DND-41 (cell line): ENCODE measurements at regions not wholly inside any gene's neighbourhood (a gene's known extent, or its start where the extent isn't known, plus 50 kb on each side); places are given as distances from the start of the nearest gene placed in this dataset.

Experiments used
- ATAC-seq: fragments of 200-7000 bp; cut with Tn5 transposase; 3 replicates; pipeline ENCODE4 v1.9.1; 2021; ENCODE audit warnings: low read depth; ENCODE audit not compliant: insufficient read depth
- DNase-seq: peaks from one replicate; pipeline ENCODE4 v3.0.0-alpha.2; 2020
- H2AFZ ChIP-seq: 2 replicates; pipeline ENCODE4 v1.6.0; 2012; ENCODE audit warnings: low read depth, low read length
- H3K27ac ChIP-seq: 2 replicates; pipeline ENCODE4 v1.5.1; 2012; ENCODE audit warnings: low read length, inconsistent platforms
- H3K27me3 ChIP-seq: fragments of 200-600 bp; sonication (generic); 2 replicates; pipeline ENCODE4 v1.6.0; 2012; ENCODE audit warnings: low read length, mild to moderate bottlenecking, inconsistent platforms; ENCODE audit not compliant: insufficient read depth, poor library complexity
- H3K36me3 ChIP-seq: 2 replicates; pipeline ENCODE4 v1.5.1; 2012; ENCODE audit warnings: low read length, inconsistent platforms; ENCODE audit not compliant: insufficient read depth
- H3K4me1 ChIP-seq: 2 replicates; pipeline ENCODE4 v1.5.1; 2012; ENCODE audit warnings: mild to moderate bottlenecking, low read length; ENCODE audit not compliant: insufficient read depth
- H3K4me2 ChIP-seq: 2 replicates; pipeline ENCODE4 v1.6.0; 2012; ENCODE audit warnings: mild to moderate bottlenecking, moderate library complexity, low read length, inconsistent platforms; ENCODE audit not compliant: insufficient read depth
- H3K4me3 ChIP-seq, 2 experiments: fragments of 200-600 bp in 1 of 2; shearing (Covaris generic) in 1 of 2; 2 replicates each; pipeline ENCODE4 v1.5.1; 2012 to 2016; ENCODE audit warnings: inconsistent platforms in 2 of 2, low read length in 2 of 2, mild to moderate bottlenecking in 2 of 2, low read depth in 1 of 2, moderate library complexity in 1 of 2
- H3K79me2 ChIP-seq: 2 replicates; pipeline ENCODE4 v1.6.0; 2012; ENCODE audit warnings: low read length, inconsistent platforms; ENCODE audit not compliant: insufficient read depth
- H3K9ac ChIP-seq: 2 replicates; pipeline ENCODE4 v1.6.0; 2012; ENCODE audit warnings: low read depth, mild to moderate bottlenecking, inconsistent platforms, low read length, moderate library complexity
- H3K9me3 ChIP-seq: 2 replicates; pipeline ENCODE4 v1.5.1; 2012; ENCODE audit warnings: low read length, moderate library complexity, mild to moderate bottlenecking, inconsistent platforms; ENCODE audit not compliant: insufficient read depth, severe bottlenecking
- H4K20me1 ChIP-seq: 2 replicates; pipeline ENCODE4 v1.6.0; 2012; ENCODE audit warnings: low read length; ENCODE audit not compliant: insufficient read depth
- CTCF ChIP-seq: IDR thresholded peaks from 2 replicates; pipeline ENCODE4 v1.5.1; 2012; ENCODE audit warnings: borderline replicate concordance, low read length, moderate library complexity, mild to moderate bottlenecking; ENCODE audit not compliant: poor library complexity, severe bottlenecking; ENCODE audit errors: extremely low read depth
- EZH2 ChIP-seq: IDR thresholded peaks from 3 replicates; pipeline ENCODE4 v1.6.1; 2012; ENCODE audit warnings: borderline replicate concordance, low read depth, mild to moderate bottlenecking, moderate library complexity, low read length, inconsistent platforms; ENCODE audit not compliant: severe bottlenecking

- no peak for ATAC-seq
- peaks cover 42% of the 10 kb centered on the region for H3K4me1 ChIP-seq
- peaks cover 84% of the 10 kb centered on the region for H3K79me2 ChIP-seq
These were observed 276.8 kb downstream of the SEC14L1 start for GRCh38 chr17:77417575-77417974.

GRCh38 chr17:77418609-77419008 lies 277.8 kb downstream of the SEC14L1 start:
- H3K4me1 ChIP-seq: peaks cover 46% of the 10 kb centered on the region
- H4K20me1 ChIP-seq: no peaks in the 10 kb centered on the region
- no peak overlapping the region for H3K4me3 ChIP-seq
- no peak overlapping the region for H3K4me2 ChIP-seq
- no peaks in the 10 kb centered on the region for H3K9me3 ChIP-seq
- H2AFZ ChIP-seq: no peak overlapping the region
- peak overlapping the region; percentile 98 for H3K27ac ChIP-seq
- no peaks in the 10 kb centered on the region for H3K27me3 ChIP-seq
- H3K36me3 ChIP-seq: peaks cover 21% of the 10 kb centered on the region; the same call in 1 of the 2 replicates
- peaks cover 83% of the 10 kb centered on the region for H3K79me2 ChIP-seq
- no peak for ATAC-seq
- DNase-seq: no peak
- TF ChIP-seq CTCF: no peak
- no peak for TF ChIP-seq EZH2
- peak overlapping the region; percentile 49; the same call in 1 of the 2 replicates for H3K9ac ChIP-seq

More at GRCh38 chr17:77417575-77417974, 276.8 kb downstream of the SEC14L1 start:
- no peak overlapping the region for H3K4me3 ChIP-seq
- no peak overlapping the region for H3K4me2 ChIP-seq
- no peak for DNase-seq
- no peaks in the 10 kb centered on the region for H3K27me3 ChIP-seq
- H4K20me1 ChIP-seq: no peaks in the 10 kb centered on the region
- H3K27ac ChIP-seq: no peak overlapping the region
- peaks cover 20% of the 10 kb centered on the region; the same call in 1 of the 2 replicates for H3K36me3 ChIP-seq
- H3K9ac ChIP-seq: no peak overlapping the region
- H2AFZ ChIP-seq: no peak overlapping the region
- H3K9me3 ChIP-seq: no peaks in the 10 kb centered on the region
- TF ChIP-seq CTCF (no peak), EZH2 (no peak)

GRCh38 chr17:77419095-77419494 lies 278.3 kb downstream of the SEC14L1 start:
- Histone ChIP-seq H3K4me3 (no peak overlapping the region), H3K27me3 (no peaks in the 10 kb centered on the region), H2AFZ (no peak overlapping the region), H4K20me1 (no peaks in the 10 kb centered on the region), H3K36me3 (peaks cover 24% of the 10 kb centered on the region; the same call in 1 of the 2 replicates), H3K9me3 (no peaks in the 10 kb centered on the region), H3K79me2 (peaks cover 84% of the 10 kb centered on the region), H3K9ac (peak overlapping the region; percentile 49; the same call in 1 of the 2 replicates), H3K27ac (peak overlapping the region; percentile 98), H3K4me1 (peaks cover 46% of the 10 kb centered on the region), H3K4me2 (no peak overlapping the region; the same call in 1 of the 2 replicates)
- ATAC-seq (no peak), DNase-seq (no peak)
- TF ChIP-seq EZH2 (no peak), CTCF (no peak)
